Sigmoid colon (tissue), 3 donors: ENCODE measurements at regions not wholly inside any gene's neighbourhood (a gene's known extent, or its start where the extent isn't known, plus 50 kb on each side); places are given as distances from the start of the nearest gene placed in this dataset.

ENCODE experiments used
- POLR2A ChIP-seq, 2 donors: fragments of 450-650 bp; IDR thresholded peaks; one replicate each; pipeline ENCODE4 v1.6.1; 2016; ENCODE audit warnings: antibody characterized with exemption in 2 of 2, mild to moderate bottlenecking in 2 of 2, moderate library complexity in 2 of 2
- TF ChIP-seq, protein P1 (sequence below), 4 experiments: fragments of 450-650 bp in 3 of 4; fragments of 200-600 bp in 1 of 4; IDR thresholded peaks; one replicate each; pipeline ENCODE4 v1.5.1; 2016 to 2019; ENCODE audit warnings: antibody characterized with exemption in 4 of 4, mild to moderate bottlenecking in 3 of 4, moderate library complexity in 2 of 4

GRCh38 chr1:30185313-30185712, 538.1 kb downstream of the MATN1 start:
- TF ChIP-seq, protein P1, sequence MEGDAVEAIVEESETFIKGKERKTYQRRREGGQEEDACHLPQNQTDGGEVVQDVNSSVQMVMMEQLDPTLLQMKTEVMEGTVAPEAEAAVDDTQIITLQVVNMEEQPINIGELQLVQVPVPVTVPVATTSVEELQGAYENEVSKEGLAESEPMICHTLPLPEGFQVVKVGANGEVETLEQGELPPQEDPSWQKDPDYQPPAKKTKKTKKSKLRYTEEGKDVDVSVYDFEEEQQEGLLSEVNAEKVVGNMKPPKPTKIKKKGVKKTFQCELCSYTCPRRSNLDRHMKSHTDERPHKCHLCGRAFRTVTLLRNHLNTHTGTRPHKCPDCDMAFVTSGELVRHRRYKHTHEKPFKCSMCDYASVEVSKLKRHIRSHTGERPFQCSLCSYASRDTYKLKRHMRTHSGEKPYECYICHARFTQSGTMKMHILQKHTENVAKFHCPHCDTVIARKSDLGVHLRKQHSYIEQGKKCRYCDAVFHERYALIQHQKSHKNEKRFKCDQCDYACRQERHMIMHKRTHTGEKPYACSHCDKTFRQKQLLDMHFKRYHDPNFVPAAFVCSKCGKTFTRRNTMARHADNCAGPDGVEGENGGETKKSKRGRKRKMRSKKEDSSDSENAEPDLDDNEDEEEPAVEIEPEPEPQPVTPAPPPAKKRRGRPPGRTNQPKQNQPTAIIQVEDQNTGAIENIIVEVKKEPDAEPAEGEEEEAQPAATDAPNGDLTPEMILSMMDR (IDR thresholded peaks at IDR 0.05) = no peak
- no peak for TF ChIP-seq POLR2A (IDR thresholded peaks at IDR 0.05)
